ENCODE measurements at regions not wholly inside any gene's neighbourhood (a gene's known extent, or its start where the extent isn't known, plus 50 kb on each side); places are given as distances from the start of the nearest gene placed in this dataset.
"Not testable (repeated sequence)": the region's sequence is repeated elsewhere in the genome, so short reads cannot be mapped to it uniquely, and the experiment has no call there.

- Histone ChIP-seq H3K4me3 (no peak overlapping the region), H3K4me1 (ENCODE audit: low read depth) (no peaks in the 10 kb centered on the region), H3K27ac (no peak overlapping the region), H3K9me3 (ENCODE audit: low read depth) (no peaks in the 10 kb centered on the region), H3K27me3 (no peaks in the 10 kb centered on the region), H3K36me3 (no peaks in the 10 kb centered on the region)
- DNase-seq (ENCODE audit: low read depth in 1 of 2, low spot score in 1 of 2), result no peak
- TF ChIP-seq CTCF (IDR thresholded peaks at IDR 0.05; ENCODE audit: low read depth, low read length), result no peak
Observed at GRCh38 chr6:27778625-27779417, 133.4 kb downstream of the OR2B2 start.

GRCh38 chr6:27777614-27778355, 134.4 kb downstream of the OR2B2 start:
- Histone ChIP-seq H3K27me3 (no peaks in the 10 kb centered on the region), H3K4me3 (no peak overlapping the region), H3K4me1 (ENCODE audit: low read depth) (no peaks in the 10 kb centered on the region), H3K36me3 (no peaks in the 10 kb centered on the region), H3K27ac (no peak overlapping the region), H3K9me3 (ENCODE audit: low read depth) (no peaks in the 10 kb centered on the region)
- DNase-seq (ENCODE audit: low read depth in 1 of 2, low spot score in 1 of 2), result no peak
- TF ChIP-seq CTCF (IDR thresholded peaks at IDR 0.05; ENCODE audit: low read depth, low read length), result no peak

- H3K4me3 ChIP-seq, result no peak overlapping the region
Observed at GRCh38 chr6:27777126-27777525, 135.1 kb downstream of the OR2B2 start.

GRCh38 chr6:27776504-27776903, 135.7 kb downstream of the OR2B2 start:
- Histone ChIP-seq H3K4me3 (no peak overlapping the region), H3K27ac (no peak overlapping the region)

More at GRCh38 chr6:27777126-27777525, 135.1 kb downstream of the OR2B2 start:
- H3K9me3 ChIP-seq (ENCODE audit: low read depth), result no peaks in the 10 kb centered on the region
- no peaks in the 10 kb centered on the region for H3K36me3 ChIP-seq
- no peak overlapping the region for H3K27ac ChIP-seq
- H3K27me3 ChIP-seq, result no peaks in the 10 kb centered on the region
- H3K4me1 ChIP-seq (ENCODE audit: low read depth), result no peaks in the 10 kb centered on the region
- TF ChIP-seq CTCF (IDR thresholded peaks at IDR 0.05; ENCODE audit: low read depth, low read length), result no peak
- no peak for DNase-seq (ENCODE audit: low read depth in 1 of 2, low spot score in 1 of 2)

GRCh38 chr6:27775796-27776184, 136.4 kb downstream of the OR2B2 start:
- DNase-seq (ENCODE audit: low read depth in 1 of 2, low spot score in 1 of 2), result no peak
- H3K4me1 ChIP-seq (ENCODE audit: low read depth), result no peaks in the 10 kb centered on the region
- H3K36me3 ChIP-seq, result no peaks in the 10 kb centered on the region
- no peak overlapping the region for H3K27ac ChIP-seq
- H3K9me3 ChIP-seq (ENCODE audit: low read depth), result no peaks in the 10 kb centered on the region
- no peak overlapping the region for H3K4me3 ChIP-seq
- H3K27me3 ChIP-seq, result peaks cover 13% of the 10 kb centered on the region
- no peak for TF ChIP-seq CTCF (IDR thresholded peaks at IDR 0.05; ENCODE audit: low read depth, low read length)

More at GRCh38 chr6:27776504-27776903, 135.7 kb downstream of the OR2B2 start:
- Histone ChIP-seq H3K36me3 (no peaks in the 10 kb centered on the region), H3K9me3 (ENCODE audit: low read depth) (no peaks in the 10 kb centered on the region), H3K4me1 (ENCODE audit: low read depth) (no peaks in the 10 kb centered on the region), H3K27me3 (peaks cover 6% of the 10 kb centered on the region)
- no peak for TF ChIP-seq CTCF (IDR thresholded peaks at IDR 0.05; ENCODE audit: low read depth, low read length)
- DNase-seq (ENCODE audit: low read depth in 1 of 2, low spot score in 1 of 2), result no peak

- not testable (repeated sequence) for H3K27ac ChIP-seq; DNase-seq (ENCODE audit: low read depth in 1 of 2, low spot score in 1 of 2); H3K4me3 ChIP-seq; H3K4me1 ChIP-seq (ENCODE audit: low read depth); H3K9me3 ChIP-seq (ENCODE audit: low read depth); H3K36me3 ChIP-seq
- peaks cover 18% of the 10 kb centered on the region for H3K27me3 ChIP-seq
Observed at GRCh38 chr6:27775138-27775795, 136.9 kb downstream of the OR2B2 start.

- peaks cover 23% of the 10 kb centered on the region for H3K27me3 ChIP-seq
- H3K36me3 ChIP-seq; H3K4me3 ChIP-seq; DNase-seq (ENCODE audit: low read depth in 1 of 2, low spot score in 1 of 2); H3K4me1 ChIP-seq (ENCODE audit: low read depth); H3K27ac ChIP-seq; H3K9me3 ChIP-seq (ENCODE audit: low read depth): not testable (repeated sequence)
Observed at GRCh38 chr6:27774264-27774600, 138.0 kb downstream of the OR2B2 start.

- not testable (repeated sequence) for H3K4me3 ChIP-seq; H3K9me3 ChIP-seq (ENCODE audit: low read depth); H3K27ac ChIP-seq; H3K36me3 ChIP-seq; H3K4me1 ChIP-seq (ENCODE audit: low read depth); DNase-seq (ENCODE audit: low read depth in 1 of 2, low spot score in 1 of 2)
- H3K27me3 ChIP-seq, result peaks cover 28% of the 10 kb centered on the region
Observed at GRCh38 chr6:27773542-27774263, 138.5 kb downstream of the OR2B2 start.
